CD4-positive, alpha-beta T cell treated with Interleukin-12 subunit alpha and Interleukin-12 subunit beta, for 1 hour (primary cell): ENCODE measurements at regions not wholly inside any gene's neighbourhood (a gene's known extent, or its start where the extent isn't known, plus 50 kb on each side); places are given as distances from the start of the nearest gene placed in this dataset.

Experiments used
- DNase-seq: peaks from one replicate; pipeline ENCODE4 v3.0.0-alpha.2; 2020

- DNase-seq, result no peak
Measured at GRCh38 chr3:57009802-57010201, 50.7 kb upstream of the SPATA12 start.

GRCh38 chr3:57009367-57009766 lies 51.1 kb upstream of the SPATA12 start:
- no peak for DNase-seq

GRCh38 chr3:57007521-57008460 lies 52.7 kb upstream of the SPATA12 start:
- no peak for DNase-seq

GRCh38 chr3:57006949-57007419 lies 53.5 kb upstream of the SPATA12 start:
- DNase-seq, result no peak

GRCh38 chr3:57006179-57006657 lies 54.2 kb upstream of the SPATA12 start:
- no peak for DNase-seq

- no peak for DNase-seq
Measured at GRCh38 chr3:57004229-57004628, 56.2 kb upstream of the SPATA12 start.

- DNase-seq, result no peak
Measured at GRCh38 chr3:57003676-57004075, 56.8 kb upstream of the SPATA12 start.

- DNase-seq, result no peak
Measured at GRCh38 chr3:57001356-57001755, 59.1 kb upstream of the SPATA12 start.

GRCh38 chr3:57000012-57000411 lies 60.5 kb upstream of the SPATA12 start:
- no peak for DNase-seq

GRCh38 chr3:56999547-56999946 lies 60.9 kb upstream of the SPATA12 start:
- no peak for DNase-seq

- no peak for DNase-seq
Measured at GRCh38 chr3:56998076-56998529, 62.4 kb upstream of the SPATA12 start.

GRCh38 chr3:56997675-56998074 lies 62.8 kb upstream of the SPATA12 start:
- DNase-seq, result no peak

- no peak for DNase-seq
Measured at GRCh38 chr3:56997041-56997440, 63.4 kb upstream of the SPATA12 start.

GRCh38 chr3:56994391-56994790 lies 66.1 kb upstream of the SPATA12 start:
- no peak for DNase-seq

- DNase-seq, result no peak
Measured at GRCh38 chr3:56990641-56991015, 69.8 kb upstream of the SPATA12 start.

GRCh38 chr3:56989977-56990640 lies 70.4 kb upstream of the SPATA12 start:
- DNase-seq, result no peak

- no peak for DNase-seq
Measured at GRCh38 chr3:56989169-56989976, 71.1 kb upstream of the SPATA12 start.

GRCh38 chr3:56988458-56989168 lies 71.9 kb upstream of the SPATA12 start:
- DNase-seq, result peak; percentile 74

GRCh38 chr3:56987238-56987895 lies 73.1 kb upstream of the SPATA12 start:
- no peak for DNase-seq

- DNase-seq, result no peak
Measured at GRCh38 chr3:56986347-56986746, 74.1 kb upstream of the SPATA12 start.

GRCh38 chr3:56985878-56986277 lies 74.6 kb upstream of the SPATA12 start:
- DNase-seq, result no peak

GRCh38 chr3:56985460-56985859 lies 75.0 kb upstream of the SPATA12 start:
- no peak for DNase-seq
